SU-DHL-6 (cell line): ENCODE measurements at regions not wholly inside any gene's neighbourhood (a gene's known extent, or its start where the extent isn't known, plus 50 kb on each side); places are given as distances from the start of the nearest gene placed in this dataset.

ENCODE experiments used
- H2AFZ ChIP-seq: fragments of 200-600 bp; sonication (generic); 2 replicates; pipeline ENCODE4 v1.6.1; 2014; ENCODE audit warnings: low read depth, mild to moderate bottlenecking, moderate library complexity, mixed read lengths, antibody characterized with exemption, low read length; ENCODE audit not compliant: severe bottlenecking
- H3F3A ChIP-seq: fragments of 200-600 bp; shearing (Covaris generic); 2 replicates; pipeline ENCODE4 v1.6.0; 2016; ENCODE audit warnings: antibody characterized with exemption, mild to moderate bottlenecking; ENCODE audit not compliant: insufficient read depth
- H3K27ac ChIP-seq: fragments of 200-600 bp; sonication (generic); 2 replicates; pipeline ENCODE4 v1.5.1; 2016; ENCODE audit warnings: low read depth, mild to moderate bottlenecking, low read length, moderate library complexity, mixed read lengths
- H3K27me3 ChIP-seq: fragments of 200-600 bp; sonication (generic), shearing (Covaris generic); 2 replicates; pipeline ENCODE4 v1.6.0; 2014; ENCODE audit warnings: mild to moderate bottlenecking, low read length
- H3K36me3 ChIP-seq: fragments of 200-600 bp; sonication (generic); 2 replicates; pipeline ENCODE4 v1.6.1; 2014; ENCODE audit warnings: mild to moderate bottlenecking, low read length, mixed read lengths
- H3K4me2 ChIP-seq: fragments of 300-600, 200-600 bp; shearing (Covaris generic), sonication (generic); 2 replicates; pipeline ENCODE4 v1.6.0; 2014; ENCODE audit warnings: low read length, low read depth, mild to moderate bottlenecking; ENCODE audit not compliant: poor library complexity, severe bottlenecking
- H3K4me3 ChIP-seq: fragments of 200-600 bp; sonication (generic); 2 replicates; pipeline ENCODE4 v1.5.1; 2014; ENCODE audit warnings: antibody characterized with exemption, low read length, mild to moderate bottlenecking, mixed read lengths; ENCODE audit not compliant: insufficient read depth, poor library complexity, severe bottlenecking
- H3K79me2 ChIP-seq: fragments of 200-600 bp; sonication (generic); 2 replicates; pipeline ENCODE4 v1.6.1; 2014; ENCODE audit warnings: mild to moderate bottlenecking, low read length, moderate library complexity; ENCODE audit not compliant: insufficient read depth
- H3K9ac ChIP-seq: fragments of 200-600 bp; sonication (generic); 2 replicates; pipeline ENCODE4 v1.7.0; 2014; ENCODE audit warnings: mild to moderate bottlenecking, low read length
- H3K9me2 ChIP-seq: fragments of 200-600 bp; sonication (generic); replicated peaks from 2 replicates; pipeline ENCODE4 v1.6.1; 2014; ENCODE audit warnings: low read length; ENCODE audit not compliant: insufficient read depth
- H3K9me3 ChIP-seq: fragments of 200-600 bp; sonication (generic); 2 replicates; pipeline ENCODE4 v1.6.1; 2014; ENCODE audit warnings: low read length, mixed read lengths; ENCODE audit not compliant: insufficient read depth
- H4K20me1 ChIP-seq: fragments of 200-600 bp; sonication (generic); 2 replicates; pipeline ENCODE4 v1.6.1; 2014; ENCODE audit warnings: low read depth, mild to moderate bottlenecking, antibody characterized with exemption, low read length, moderate library complexity, mixed read lengths
- CTCF ChIP-seq: fragments of 200-600 bp; sonication (generic); IDR thresholded peaks from one replicate; pipeline ENCODE4 v1.5.1; 2017; ENCODE audit warnings: antibody characterized with exemption, mild to moderate bottlenecking, low read length, moderate library complexity; ENCODE audit not compliant: insufficient read depth, poor library complexity, severe bottlenecking
- EZH2phosphoT487 ChIP-seq: fragments of 200-600 bp; sonication (generic), shearing (Covaris generic); conservative IDR thresholded peaks from 2 replicates; pipeline ENCODE4 v1.6.1; 2018; ENCODE audit warnings: mild to moderate bottlenecking, antibody characterized with exemption, low read length, moderate library complexity, mixed read lengths

DNA sequence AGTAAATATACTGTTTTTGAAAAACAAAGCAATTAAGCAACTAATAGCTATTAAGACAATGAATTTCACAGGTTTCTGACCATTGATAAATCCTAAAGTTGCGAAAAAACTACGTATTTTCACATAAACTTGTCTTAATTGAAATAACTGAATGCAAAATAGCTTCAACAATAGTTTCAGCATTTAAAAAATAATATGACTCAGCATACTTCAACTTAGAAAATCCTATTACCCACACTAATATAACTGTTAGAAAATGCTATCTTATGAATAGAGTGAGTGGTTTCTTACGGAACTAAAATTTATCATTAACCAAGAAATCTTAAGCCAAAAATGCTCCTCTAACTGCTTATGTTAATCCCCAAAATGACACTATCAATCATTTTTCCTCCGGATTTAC lies 183.9 kb downstream of the AVL9 start:
- no peak for TF ChIP-seq EZH2phosphoT487
- no peak for TF ChIP-seq CTCF
- no peaks in the 10 kb centered on the region for H4K20me1 ChIP-seq
- no peaks in the 10 kb centered on the region for H3K79me2 ChIP-seq
- H3K36me3 ChIP-seq: no peaks in the 10 kb centered on the region
- no peaks in the 10 kb centered on the region for H3K9me3 ChIP-seq
- no peak overlapping the region for H2AFZ ChIP-seq
- no peaks in the 10 kb centered on the region for H3F3A ChIP-seq
- H3K9me2 ChIP-seq: no peaks in the 10 kb centered on the region
- H3K27ac ChIP-seq: no peak overlapping the region
- no peak overlapping the region for H3K4me2 ChIP-seq
- no peak overlapping the region for H3K4me3 ChIP-seq
- no peak overlapping the region for H3K9ac ChIP-seq
- no peaks in the 10 kb centered on the region for H3K27me3 ChIP-seq

DNA sequence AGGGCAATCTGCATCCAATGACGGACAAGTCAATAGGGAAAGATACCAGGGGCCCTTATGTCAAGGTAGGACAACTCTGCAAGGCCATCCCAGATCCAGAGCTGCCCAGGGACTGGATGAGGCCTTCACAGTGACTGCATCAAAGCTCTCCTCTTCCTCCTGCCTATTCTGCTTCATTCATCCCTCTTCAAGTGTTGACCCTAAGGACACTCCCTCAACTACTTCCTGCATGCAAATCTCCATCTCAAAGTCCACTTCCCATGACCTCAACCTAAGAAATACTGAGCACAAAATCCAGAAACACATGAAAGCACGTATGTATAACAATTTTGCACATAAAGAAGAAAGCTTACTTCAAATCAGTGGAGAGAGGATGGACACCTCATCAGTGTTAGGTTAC lies 182.3 kb downstream of the AVL9 start:
- no peaks in the 10 kb centered on the region for H4K20me1 ChIP-seq
- no peaks in the 10 kb centered on the region for H3K36me3 ChIP-seq
- H3K79me2 ChIP-seq: no peaks in the 10 kb centered on the region
- TF ChIP-seq CTCF (no peak), EZH2phosphoT487 (no peak)
- no peak overlapping the region for H3K4me2 ChIP-seq
- H3K9me2 ChIP-seq: no peaks in the 10 kb centered on the region
- H3K9me3 ChIP-seq: no peaks in the 10 kb centered on the region
- no peak overlapping the region for H3K9ac ChIP-seq
- no peak overlapping the region for H3K27ac ChIP-seq
- H2AFZ ChIP-seq: no peak overlapping the region
- no peaks in the 10 kb centered on the region for H3K27me3 ChIP-seq
- no peaks in the 10 kb centered on the region for H3F3A ChIP-seq
- no peak overlapping the region for H3K4me3 ChIP-seq

DNA sequence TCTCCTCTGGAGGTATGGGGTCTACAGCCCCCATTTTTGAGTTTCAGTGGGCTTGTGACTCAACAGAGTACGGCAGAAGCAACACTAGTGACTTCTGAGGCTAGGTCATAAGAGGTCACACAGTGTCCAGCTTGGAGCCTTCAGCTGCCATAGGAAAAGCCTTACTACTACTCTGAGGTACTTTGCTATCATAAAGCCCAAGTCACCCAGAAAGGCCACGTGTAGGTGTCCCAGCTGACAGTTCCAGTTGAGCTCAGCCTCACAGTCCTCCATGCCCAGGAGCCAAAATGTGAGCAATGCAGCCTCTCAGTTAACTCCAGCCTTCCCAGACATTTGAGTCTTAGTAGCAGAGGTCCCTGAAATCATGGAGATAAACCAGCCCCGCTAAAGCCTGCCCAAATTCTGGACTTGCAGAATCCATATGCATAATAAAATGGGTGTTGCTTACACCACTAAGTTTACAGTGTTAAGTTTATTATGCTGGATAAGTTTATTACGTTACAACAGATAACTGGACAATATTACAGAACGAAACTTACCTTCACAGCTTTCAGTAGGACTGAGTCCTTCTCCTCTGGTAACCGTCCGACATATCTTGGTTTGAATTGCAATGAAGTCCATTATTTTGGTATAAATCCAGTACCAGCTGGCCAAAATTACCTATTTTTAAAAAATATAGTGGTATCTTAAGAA lies 181.1 kb downstream of the AVL9 start:
- TF ChIP-seq EZH2phosphoT487 (no peak), CTCF (no peak)
- no peak overlapping the region for H3K4me3 ChIP-seq
- no peaks in the 10 kb centered on the region for H3F3A ChIP-seq

More for the DNA sequence above, 181.1 kb downstream of the AVL9 start:
- Histone ChIP-seq H3K9me2 (no peaks in the 10 kb centered on the region), H3K9ac (no peak overlapping the region), H4K20me1 (no peaks in the 10 kb centered on the region), H3K4me2 (no peak overlapping the region), H3K27me3 (no peaks in the 10 kb centered on the region), H3K9me3 (no peaks in the 10 kb centered on the region), H3K36me3 (no peaks in the 10 kb centered on the region), H2AFZ (no peak overlapping the region), H3K79me2 (no peaks in the 10 kb centered on the region), H3K27ac (no peak overlapping the region)
